Breast epithelium (tissue), 3 donors: ENCODE measurements at regions not wholly inside any gene's neighbourhood (a gene's known extent, or its start where the extent isn't known, plus 50 kb on each side); places are given as distances from the start of the nearest gene placed in this dataset.

Experiments
- CTCF ChIP-seq, 3 donors: fragments of 450-650 bp; IDR thresholded peaks; one replicate each; pipeline ENCODE4 v1.5.1; 2016 to 2017; ENCODE audit warnings: antibody characterized with exemption in 3 of 3, mild to moderate bottlenecking in 3 of 3, moderate library complexity in 3 of 3
- POLR2A ChIP-seq: fragments of 450-650 bp; IDR thresholded peaks from one replicate; pipeline ENCODE4 v1.6.1; 2016; ENCODE audit warnings: antibody characterized with exemption, mild to moderate bottlenecking, moderate library complexity
- POLR2AphosphoS5 ChIP-seq, 3 donors: sonication (generic); formaldehyde crosslinking; IDR thresholded peaks; one replicate each; pipeline ENCODE4 v1.6.1; 2017; ENCODE audit warnings: antibody characterized with exemption in 3 of 3

- TF ChIP-seq CTCF (IDR thresholded peaks at IDR 0.05) = no peak
- no peak for TF ChIP-seq POLR2AphosphoS5 (IDR thresholded peaks at IDR 0.05)
- TF ChIP-seq POLR2A = no peak
These were observed 938.5 kb downstream of the TBC1D32 start for GRCh38 chr6:120395784-120396183.
